A673 (cell line): ENCODE measurements at regions not wholly inside any gene's neighbourhood (a gene's known extent, or its start where the extent isn't known, plus 50 kb on each side); places are given as distances from the start of the nearest gene placed in this dataset.

ENCODE experiments used
- CTCF ChIP-seq: fragments of 300-800, 200-600 bp; sonication (generic); conservative IDR thresholded peaks from 2 replicates; pipeline ENCODE4 v1.5.1; 2017; ENCODE audit warnings: low read depth, mild to moderate bottlenecking, antibody characterized with exemption, low read length, moderate library complexity, mixed read lengths
- EZH2 ChIP-seq: fragments of 200-600 bp; sonication (generic); IDR thresholded peaks from 2 replicates; pipeline ENCODE4 v1.6.1; 2017; ENCODE audit warnings: borderline replicate concordance, low read depth, mild to moderate bottlenecking, mixed read lengths, antibody characterized with exemption, low read length; ENCODE audit not compliant: poor library complexity, severe bottlenecking

GRCh38 chr12:19951664-19952063 lies 416.7 kb upstream of the PDE3A start:
- TF ChIP-seq CTCF: no peak
- no peak for TF ChIP-seq EZH2
